HuH-7 (cell line): ENCODE measurements at regions not wholly inside any gene's neighbourhood (a gene's known extent, or its start where the extent isn't known, plus 50 kb on each side); places are given as distances from the start of the nearest gene placed in this dataset.

Experiments used
- DNase-seq: peaks from one replicate; pipeline ENCODE4 v3.0.0; 2011; ENCODE audit warnings: low spot score

- DNase-seq = no peak
Observed at GRCh38 chr1:57722285-57722978, 298.6 kb upstream of the DAB1 start.

GRCh38 chr1:57721001-57721400 lies 297.1 kb upstream of the DAB1 start:
- DNase-seq = no peak

GRCh38 chr1:57719274-57719673 lies 295.4 kb upstream of the DAB1 start:
- DNase-seq = no peak

- no peak for DNase-seq
Observed at GRCh38 chr1:57713501-57713900, 289.6 kb upstream of the DAB1 start.

GRCh38 chr1:57712846-57713245 lies 289.0 kb upstream of the DAB1 start:
- no peak for DNase-seq

- DNase-seq = no peak
Observed at GRCh38 chr1:57711326-57711725, 287.5 kb upstream of the DAB1 start.

- no peak for DNase-seq
Observed at GRCh38 chr1:57707631-57708030, 283.8 kb upstream of the DAB1 start.

GRCh38 chr1:57704811-57705210 lies 281.0 kb upstream of the DAB1 start:
- DNase-seq = no peak

- no peak for DNase-seq
Observed at GRCh38 chr1:57704231-57704630, 280.4 kb upstream of the DAB1 start.

- DNase-seq = no peak
Observed at GRCh38 chr1:57696904-57697303, 273.0 kb upstream of the DAB1 start.

- no peak for DNase-seq
Observed at GRCh38 chr1:57696043-57696442, 272.2 kb upstream of the DAB1 start.

GRCh38 chr1:57686306-57686705 lies 262.4 kb upstream of the DAB1 start:
- no peak for DNase-seq

- no peak for DNase-seq
Observed at GRCh38 chr1:57683037-57683942, 259.4 kb upstream of the DAB1 start.

- DNase-seq = no peak
Observed at GRCh38 chr1:57678138-57678537, 254.3 kb upstream of the DAB1 start.

GRCh38 chr1:57675776-57676175 lies 251.9 kb upstream of the DAB1 start:
- no peak for DNase-seq

- no peak for DNase-seq
Observed at GRCh38 chr1:57674801-57675200, 250.9 kb upstream of the DAB1 start.

GRCh38 chr1:57672346-57673140 lies 248.7 kb upstream of the DAB1 start:
- DNase-seq = no peak

- DNase-seq = no peak
Observed at GRCh38 chr1:57671750-57672149, 247.9 kb upstream of the DAB1 start.

- DNase-seq = no peak
Observed at GRCh38 chr1:57659804-57660203, 235.9 kb upstream of the DAB1 start.

- DNase-seq = no peak
Observed at GRCh38 chr1:57655161-57655560, 231.3 kb upstream of the DAB1 start.

GRCh38 chr1:57644667-57645066 lies 220.8 kb upstream of the DAB1 start:
- DNase-seq = no peak

- DNase-seq = no peak
Observed at GRCh38 chr1:57638239-57638638, 214.4 kb upstream of the DAB1 start.

GRCh38 chr1:57637155-57637554 lies 213.3 kb upstream of the DAB1 start:
- DNase-seq = no peak
